ENCODE measurements at regions not wholly inside any gene's neighbourhood (a gene's known extent, or its start where the extent isn't known, plus 50 kb on each side); places are given as distances from the start of the nearest gene placed in this dataset.

- intact Hi-C loops (cut with DNase I), result no loop called here
- peaks cover 6% of the 10 kb centered on the region for H3K27me3 ChIP-seq (ENCODE audit: low read depth)
- H3K4me1 ChIP-seq, result no peaks in the 10 kb centered on the region
- H3K4me3 ChIP-seq, result no peak overlapping the region
- peak; percentile 10 for DNase-seq
- no peak for TF ChIP-seq CTCF (IDR thresholded peaks at IDR 0.05)
- H3K9me3 ChIP-seq, result no peaks in the 10 kb centered on the region
- no peaks in the 10 kb centered on the region for H3K36me3 ChIP-seq
- no peak for ATAC-seq
- no peak overlapping the region for H3K27ac ChIP-seq
Measured at GRCh38 chr7:67380858-67381257, 384.2 kb downstream of the TYW1 start.

GRCh38 chr7:67387851-67388250 lies 391.2 kb downstream of the TYW1 start:
- no peaks in the 10 kb centered on the region for H3K27me3 ChIP-seq (ENCODE audit: low read depth)
- no peaks in the 10 kb centered on the region for H3K9me3 ChIP-seq
- H3K4me3 ChIP-seq, result no peak overlapping the region
- no peak for DNase-seq
- no peaks in the 10 kb centered on the region for H3K36me3 ChIP-seq
- H3K4me1 ChIP-seq, result no peaks in the 10 kb centered on the region
- intact Hi-C loops (cut with DNase I), result no loop called here
- no peak for ATAC-seq
- no peak overlapping the region for H3K27ac ChIP-seq
- TF ChIP-seq CTCF (IDR thresholded peaks at IDR 0.05), result no peak

GRCh38 chr7:67391168-67391567 lies 394.5 kb downstream of the TYW1 start:
- Histone ChIP-seq H3K27me3 (ENCODE audit: low read depth) (no peaks in the 10 kb centered on the region), H3K27ac (no peak overlapping the region), H3K36me3 (no peaks in the 10 kb centered on the region), H3K4me1 (no peaks in the 10 kb centered on the region), H3K9me3 (no peaks in the 10 kb centered on the region), H3K4me3 (no peak overlapping the region)
- TF ChIP-seq CTCF (IDR thresholded peaks at IDR 0.05), result no peak
- ATAC-seq (no peak), DNase-seq (no peak)
- intact Hi-C loops (cut with DNase I), result no loop called here

GRCh38 chr7:67392596-67393438 lies 396.2 kb downstream of the TYW1 start:
- no peak for TF ChIP-seq CTCF (IDR thresholded peaks at IDR 0.05)
- no peak for DNase-seq
- no peak overlapping the region for H3K27ac ChIP-seq
- intact Hi-C loops (cut with DNase I), result no loop called here
- no peaks in the 10 kb centered on the region for H3K27me3 ChIP-seq (ENCODE audit: low read depth)
- H3K4me3 ChIP-seq, result no peak overlapping the region
- no peaks in the 10 kb centered on the region for H3K36me3 ChIP-seq
- ATAC-seq, result no peak
- H3K4me1 ChIP-seq, result no peaks in the 10 kb centered on the region
- peaks cover 1% of the 10 kb centered on the region for H3K9me3 ChIP-seq

GRCh38 chr7:67393903-67394302 lies 397.3 kb downstream of the TYW1 start:
- intact Hi-C loops (cut with DNase I), result no loop called here
- TF ChIP-seq CTCF (IDR thresholded peaks at IDR 0.05), result no peak
- H3K4me3 ChIP-seq, result no peak overlapping the region
- H3K27me3 ChIP-seq (ENCODE audit: low read depth), result no peaks in the 10 kb centered on the region
- no peaks in the 10 kb centered on the region for H3K36me3 ChIP-seq
- no peak for DNase-seq
- H3K27ac ChIP-seq, result no peak overlapping the region
- no peak for ATAC-seq
- peaks cover 5% of the 10 kb centered on the region for H3K9me3 ChIP-seq
- no peaks in the 10 kb centered on the region for H3K4me1 ChIP-seq

Data from lower lobe of right lung (tissue), 2 donors.